ENCODE measurements at regions not wholly inside any gene's neighbourhood (a gene's known extent, or its start where the extent isn't known, plus 50 kb on each side); places are given as distances from the start of the nearest gene placed in this dataset.

GRCh38 chr12:104827587-104827986 lies 130.5 kb downstream of the SLC41A2 start:
- no peak for TF ChIP-seq EZH2phosphoT487 (IDR thresholded peaks at IDR 0.05; ENCODE audit: insufficient read depth, low read depth)
- TF ChIP-seq EZH2 (IDR thresholded peaks at IDR 0.05; ENCODE audit: insufficient read depth, poor library complexity, severe bottlenecking) = no peak

Data from GM23248 (cell line).